DMS153 treated with DMSO at 0.1 percent for 48 hours (cell line): ENCODE measurements at regions not wholly inside any gene's neighbourhood (a gene's known extent, or its start where the extent isn't known, plus 50 kb on each side); places are given as distances from the start of the nearest gene placed in this dataset.
A peak's percentile ranks its signal among the peaks of the same experiment; 100 is the strongest.

Experiments
- DNase-seq: peaks from one replicate; lab custom pipeline; 2025; ENCODE audit not compliant: unreplicated experiment; lab: John Stamatoyannopoulos, UW

DNA sequence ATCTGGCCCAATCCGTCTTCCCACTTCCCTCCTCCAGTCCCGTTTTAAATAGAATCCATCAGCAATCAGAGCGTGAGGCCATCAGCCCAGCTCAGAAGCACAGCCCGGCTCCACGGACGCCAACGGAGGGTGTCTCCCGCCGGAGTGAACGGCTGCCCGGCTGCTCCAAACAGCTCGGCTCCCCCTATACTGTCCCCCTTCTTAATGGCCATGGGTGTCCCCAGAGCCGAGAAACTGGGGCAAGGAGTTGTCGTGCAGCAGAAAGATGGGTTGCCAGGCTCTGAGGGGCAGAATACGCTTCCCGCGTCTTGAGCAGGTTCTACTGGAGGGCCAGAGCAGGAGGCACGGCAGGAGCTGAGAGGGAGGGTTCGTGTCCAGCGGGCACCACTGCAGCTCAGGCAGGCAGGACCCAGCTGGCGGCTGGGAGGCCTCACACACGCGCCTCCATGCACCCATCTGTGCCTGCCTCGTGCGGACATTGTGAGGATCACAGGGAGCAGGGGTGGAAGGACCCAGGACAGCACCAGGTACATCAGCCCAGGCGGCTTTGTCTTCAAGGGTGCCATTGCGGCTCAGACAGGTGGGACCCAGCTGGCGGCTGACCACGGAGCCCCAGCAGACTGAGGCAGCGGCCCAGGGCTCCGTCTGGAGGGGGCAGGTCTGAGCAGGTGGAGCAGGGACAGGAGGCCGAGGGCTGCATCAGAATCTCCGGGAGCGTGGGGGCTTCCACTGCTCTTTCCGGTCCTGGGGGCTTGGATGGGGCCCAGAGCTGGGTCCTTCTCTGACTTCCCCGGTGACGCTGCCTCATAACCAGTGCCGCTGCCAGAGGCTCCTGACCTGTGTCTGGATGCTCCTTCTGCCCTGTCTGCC, 882.7 kb downstream of the BRD1 start:
- DNase-seq: no peak

DNA sequence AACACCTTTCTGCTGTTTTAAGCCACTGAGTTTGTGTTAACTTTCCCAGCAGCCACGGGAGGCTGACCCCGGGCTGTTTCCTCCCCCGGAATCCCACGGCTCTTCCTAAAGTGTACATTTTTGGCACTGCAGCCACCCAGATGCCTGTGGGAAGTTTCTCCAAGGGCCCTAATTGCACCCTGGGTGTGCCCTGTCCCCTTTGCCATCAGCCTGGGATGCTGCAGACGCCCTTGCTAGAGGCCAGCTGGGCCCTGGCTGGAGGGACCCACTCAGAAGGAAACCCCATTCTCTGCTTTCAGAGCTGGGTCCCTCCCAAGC, 883.3 kb downstream of the BRD1 start:
- no peak for DNase-seq

DNA sequence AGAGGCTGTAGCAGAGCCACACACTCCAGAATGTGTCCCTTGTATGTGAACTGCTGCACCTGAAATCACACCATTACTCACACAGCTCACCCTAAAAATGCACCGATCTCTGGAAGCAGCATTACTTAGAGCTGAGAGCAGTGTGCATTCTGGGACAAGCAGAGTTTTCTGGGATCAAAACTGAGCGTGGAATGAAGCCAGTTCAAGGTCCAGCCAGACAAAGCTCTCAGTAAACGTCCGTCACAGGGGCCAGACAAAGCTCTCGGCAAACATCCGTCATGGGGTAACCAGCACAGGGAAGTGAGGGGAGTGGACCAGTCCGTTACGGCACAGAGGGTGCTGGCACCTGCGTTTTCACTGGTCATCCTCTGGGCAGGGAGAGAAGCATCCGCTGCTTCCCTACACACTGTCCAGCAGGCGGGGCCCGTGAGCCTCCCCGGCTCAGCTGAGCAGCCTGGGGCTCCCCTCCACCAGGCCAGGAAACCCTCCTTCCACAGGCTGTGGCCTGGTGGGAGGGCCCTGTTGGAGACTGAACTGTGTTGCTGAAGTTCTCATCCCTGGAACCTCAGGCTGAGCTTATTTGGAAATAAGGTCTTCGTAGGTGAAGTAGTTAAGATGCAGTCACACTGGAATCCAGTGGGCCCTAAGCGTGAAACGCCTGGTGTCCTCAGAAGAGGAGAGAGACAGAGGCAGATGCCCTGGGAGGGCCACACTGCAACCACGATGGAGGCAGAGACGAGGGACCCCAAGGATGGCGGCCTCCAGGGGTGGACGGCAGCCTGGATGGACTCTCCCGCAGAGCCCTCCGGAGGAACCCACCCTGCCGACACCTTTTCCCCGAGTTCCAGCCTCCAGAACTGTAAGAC, 883.9 kb downstream of the BRD1 start:
- DNase-seq: no peak

DNA sequence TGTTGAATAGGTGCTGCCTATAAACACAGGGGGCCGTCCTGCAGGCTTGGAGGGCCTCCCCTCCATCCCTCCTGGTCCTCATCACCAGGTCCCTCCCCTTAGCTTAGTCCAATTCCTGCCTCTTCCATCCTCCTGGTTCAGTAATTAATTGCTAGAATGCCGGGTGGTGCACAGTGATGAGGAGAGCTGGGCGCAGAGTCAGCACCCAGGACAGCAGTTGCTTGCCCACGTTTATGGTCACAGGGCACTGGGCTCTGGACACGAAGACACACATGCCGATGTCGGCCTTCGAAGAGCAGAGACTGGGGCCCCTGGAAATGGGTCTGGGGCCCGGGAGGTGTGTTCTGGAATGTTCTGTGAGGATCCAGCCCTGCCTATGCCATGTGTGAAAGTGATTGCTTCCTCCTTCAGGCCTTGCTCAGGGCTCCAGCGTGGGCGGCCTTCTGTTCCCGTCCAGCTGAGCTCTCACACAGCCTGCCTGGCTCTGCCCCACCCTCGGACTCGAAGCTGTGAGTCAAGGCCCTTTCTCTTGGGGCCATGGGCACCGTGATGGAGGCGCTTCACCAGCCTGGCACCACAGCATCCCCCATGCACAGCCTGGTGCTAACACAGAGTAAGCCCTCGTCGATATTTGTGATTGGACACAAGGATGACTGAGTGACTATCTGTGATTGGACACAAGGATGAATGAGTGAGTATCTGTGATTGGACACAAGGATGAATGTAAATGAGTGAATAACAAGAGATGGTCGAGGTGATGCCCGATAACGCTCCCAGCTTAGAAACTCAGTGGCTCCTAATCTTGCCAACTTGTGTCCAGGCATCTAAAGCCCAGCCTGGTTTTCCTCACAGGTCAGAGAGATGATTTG, 884.7 kb downstream of the BRD1 start:
- DNase-seq: no peak

DNA sequence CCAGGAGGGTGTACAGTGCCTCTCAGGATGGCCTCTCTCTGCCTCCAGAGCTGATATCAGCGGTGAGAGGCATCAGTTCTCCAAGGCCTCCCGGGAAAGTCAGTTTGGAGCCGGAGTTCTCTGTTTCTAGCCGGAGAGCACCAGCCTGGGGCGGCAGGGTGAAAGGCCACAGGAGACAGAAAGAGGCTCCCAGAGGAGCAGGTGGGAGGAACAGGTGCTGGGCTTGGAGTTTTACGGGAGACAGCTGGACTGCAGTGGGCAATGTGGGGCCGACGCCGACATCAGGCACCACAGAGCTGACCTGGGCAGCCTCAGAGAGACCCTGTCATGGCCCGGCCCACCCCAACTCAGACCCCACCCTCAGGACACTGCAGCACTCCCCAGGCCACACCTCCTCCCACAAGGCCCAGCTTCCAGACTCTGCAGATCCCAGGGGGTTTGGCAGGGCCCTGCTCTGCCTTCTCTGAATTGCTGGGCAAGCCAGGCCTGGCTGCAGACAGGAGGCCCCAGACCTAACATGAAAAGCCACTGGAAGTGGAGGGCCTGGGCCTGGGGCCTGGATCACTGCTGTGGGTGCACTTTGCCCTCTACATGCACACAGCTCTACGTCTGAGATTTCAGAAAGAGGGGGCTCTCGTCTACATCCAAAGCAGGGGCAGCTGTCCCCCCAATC, 885.6 kb downstream of the BRD1 start:
- no peak for DNase-seq

DNA sequence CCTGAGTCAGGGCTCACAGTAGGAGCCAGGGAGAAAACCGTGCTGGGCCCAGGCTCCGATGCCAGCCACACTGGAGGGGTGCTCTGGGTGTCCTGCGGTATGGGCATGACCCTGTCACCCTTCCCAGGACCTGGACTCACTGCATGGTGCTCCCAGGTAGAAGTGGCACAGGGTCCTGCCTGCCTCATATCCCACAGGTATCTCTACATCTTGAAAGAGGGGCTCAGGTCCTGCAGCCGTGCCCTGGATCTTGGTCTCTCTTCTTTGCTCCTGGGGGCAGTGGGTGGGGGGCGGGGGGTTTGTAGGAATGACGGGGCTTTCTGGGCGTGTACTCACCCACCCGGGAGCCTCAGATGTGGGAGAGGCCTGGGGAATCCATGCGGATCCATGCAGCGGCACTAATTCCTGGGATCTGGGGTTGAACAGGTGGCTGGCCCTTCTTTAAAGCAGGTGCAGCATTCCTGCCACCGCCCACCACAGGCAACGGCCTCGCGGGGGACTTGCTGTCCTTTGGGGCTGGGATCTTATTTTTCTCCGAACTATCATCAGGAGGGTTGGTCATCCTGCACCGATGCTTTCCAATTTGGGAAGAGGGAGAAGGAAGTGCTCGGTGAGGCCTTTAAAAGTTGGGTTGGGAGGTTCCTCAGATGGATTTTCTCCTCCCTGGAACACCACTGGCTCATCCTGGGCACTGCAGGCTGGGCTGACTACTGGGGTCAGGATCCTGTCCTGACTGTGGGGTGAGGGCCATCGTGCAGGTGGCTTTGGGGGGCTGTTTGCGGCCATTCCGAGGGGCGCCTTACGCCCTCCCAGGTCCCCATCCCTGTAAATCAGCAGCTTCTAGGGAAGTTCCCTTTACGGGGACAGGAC, 886.4 kb downstream of the BRD1 start:
- DNase-seq: no peak

DNA sequence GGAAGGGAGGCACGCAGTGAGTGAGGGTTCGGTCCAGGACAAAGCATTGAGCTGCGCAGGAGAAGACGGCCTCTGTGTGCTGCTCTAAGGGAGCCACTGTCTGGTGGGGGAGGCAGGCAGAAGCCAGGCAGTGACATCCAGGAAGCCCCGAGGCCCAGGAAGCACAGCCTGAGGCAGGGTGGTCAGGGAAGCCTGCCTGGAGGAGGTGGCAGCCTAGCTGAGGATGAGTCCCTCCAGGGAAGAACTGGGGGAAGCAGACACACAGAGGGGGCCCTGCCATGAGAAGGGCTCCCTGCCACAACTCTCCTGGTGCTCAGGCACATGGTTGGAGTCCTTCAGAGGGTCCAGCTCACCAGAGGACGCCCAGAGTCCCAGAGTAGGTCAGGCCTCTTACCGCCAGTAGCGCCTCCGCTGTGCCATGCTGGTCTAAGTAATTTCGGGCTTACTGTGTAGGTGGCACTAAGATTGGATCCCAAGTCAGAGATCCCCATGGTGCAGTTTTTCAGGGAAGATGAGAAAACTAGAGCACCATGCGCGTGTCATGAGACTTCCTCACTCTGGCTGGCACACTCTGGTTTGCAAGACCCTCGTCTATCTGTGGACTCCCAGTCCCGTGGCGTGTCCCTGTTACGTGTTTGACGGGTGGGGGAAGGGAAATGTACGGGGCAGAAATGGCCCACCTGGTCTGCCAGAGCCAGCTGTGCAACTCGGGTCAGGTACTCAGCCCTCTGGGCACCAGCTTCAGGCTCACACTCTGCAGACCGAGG, 887.2 kb downstream of the BRD1 start:
- DNase-seq: no peak

DNA sequence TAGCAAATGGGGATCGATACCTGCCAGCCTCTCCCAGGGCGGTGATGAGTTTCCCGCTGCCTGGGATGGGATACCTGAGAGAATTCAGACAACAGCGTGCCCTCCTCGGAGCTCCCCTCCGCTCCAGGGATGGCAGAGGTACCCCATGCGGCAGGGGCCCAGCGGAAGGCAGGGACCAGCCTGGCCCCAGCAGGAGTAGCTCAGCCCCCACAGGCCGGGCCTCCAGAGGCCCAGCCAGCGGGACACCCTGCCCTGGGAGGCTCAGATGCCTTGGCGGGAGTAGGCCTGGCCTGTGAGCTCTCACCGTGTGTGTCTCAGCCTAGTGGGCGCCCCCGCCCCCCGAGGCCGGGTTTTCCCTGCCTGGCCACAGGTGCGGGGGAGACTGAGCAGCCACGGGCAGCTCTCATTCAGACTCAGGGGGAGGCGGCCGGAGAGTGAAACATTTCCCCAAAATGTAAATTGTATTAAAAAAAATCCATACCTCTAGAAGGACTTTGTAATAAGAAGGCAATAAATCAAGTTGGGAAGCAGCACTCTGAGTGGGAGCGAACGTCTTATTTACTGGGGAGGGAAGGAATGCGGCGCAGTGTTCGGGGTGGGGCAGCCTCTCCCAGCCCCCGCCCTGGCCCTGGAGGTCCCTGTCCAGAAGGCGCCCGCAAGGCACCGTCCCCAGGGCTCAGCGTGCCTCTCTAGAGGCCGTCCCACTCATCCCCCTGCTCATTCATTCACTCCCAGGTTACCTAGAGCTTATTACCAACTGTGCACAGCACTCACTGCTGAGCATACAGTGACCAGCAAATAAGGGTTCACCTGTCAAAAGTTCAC, 888.0 kb downstream of the BRD1 start:
- DNase-seq: no peak

DNA sequence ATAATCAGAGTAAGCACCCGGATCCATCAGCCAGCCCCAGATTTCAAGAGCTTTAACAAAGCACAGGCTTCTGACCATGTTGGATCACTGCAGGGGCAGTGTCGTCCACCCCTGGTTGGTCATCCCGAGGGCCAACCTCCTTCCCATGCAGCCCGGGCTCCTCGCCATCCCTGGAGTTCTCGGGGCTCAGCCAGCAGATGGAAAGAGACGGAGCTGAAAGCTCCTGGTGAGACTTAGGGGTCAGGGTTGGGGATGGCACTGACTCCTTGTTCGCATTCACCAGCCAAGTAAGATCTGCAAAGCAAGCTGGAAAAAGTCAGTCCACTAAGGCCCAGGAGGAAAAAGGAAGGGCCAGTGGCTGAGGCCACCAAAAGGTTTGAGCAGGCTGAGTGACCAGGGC, 888.9 kb downstream of the BRD1 start:
- DNase-seq: no peak

DNA sequence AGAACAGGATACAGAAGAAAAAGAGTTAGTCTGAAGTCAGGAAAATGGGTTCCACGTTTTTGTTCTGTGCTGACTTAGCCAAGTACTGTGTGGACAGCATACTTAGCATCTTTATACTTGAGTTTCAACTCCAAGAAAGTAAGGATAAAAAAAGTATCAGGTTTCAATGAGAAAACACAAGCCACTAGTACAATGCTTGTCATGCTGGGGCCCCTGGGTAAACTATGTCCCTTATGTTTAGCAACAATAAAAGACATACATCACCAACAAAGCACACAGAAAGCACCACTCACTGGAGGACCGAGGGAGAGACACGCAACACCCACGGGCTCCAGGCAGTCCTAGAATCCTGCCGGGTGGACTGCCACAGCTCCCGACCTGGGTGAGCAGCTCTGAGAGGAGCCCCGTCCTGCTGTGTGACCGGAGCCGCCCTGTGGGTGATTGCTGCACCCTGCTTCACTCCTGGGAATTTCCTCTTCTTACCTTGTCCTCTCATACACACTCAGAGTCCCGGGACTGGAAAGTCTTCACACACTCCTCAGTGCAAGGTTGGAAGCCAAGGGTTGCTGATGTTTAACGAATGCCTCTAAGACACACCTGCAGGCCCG, 890.5 kb downstream of the BRD1 start:
- no peak for DNase-seq

DNA sequence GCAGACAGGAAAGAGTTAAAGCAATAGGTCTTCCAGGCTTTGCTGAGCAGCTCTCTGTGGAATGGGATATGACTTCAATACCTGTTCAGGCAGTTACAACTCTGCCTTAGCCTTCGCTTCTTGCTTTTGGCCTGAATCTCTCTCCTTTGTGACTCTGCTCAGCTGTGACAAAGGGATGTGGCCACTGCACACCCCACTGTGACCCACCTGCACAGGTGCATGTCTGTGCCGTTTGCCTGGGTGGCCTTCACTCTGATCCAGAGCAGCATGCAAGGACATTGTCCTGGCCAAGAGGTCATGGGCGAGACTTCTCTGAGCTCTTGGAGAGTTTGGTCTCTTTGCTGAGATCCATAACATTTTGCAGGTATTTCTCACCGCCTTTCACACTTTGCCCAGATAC, 891.3 kb downstream of the BRD1 start:
- no peak for DNase-seq

DNA sequence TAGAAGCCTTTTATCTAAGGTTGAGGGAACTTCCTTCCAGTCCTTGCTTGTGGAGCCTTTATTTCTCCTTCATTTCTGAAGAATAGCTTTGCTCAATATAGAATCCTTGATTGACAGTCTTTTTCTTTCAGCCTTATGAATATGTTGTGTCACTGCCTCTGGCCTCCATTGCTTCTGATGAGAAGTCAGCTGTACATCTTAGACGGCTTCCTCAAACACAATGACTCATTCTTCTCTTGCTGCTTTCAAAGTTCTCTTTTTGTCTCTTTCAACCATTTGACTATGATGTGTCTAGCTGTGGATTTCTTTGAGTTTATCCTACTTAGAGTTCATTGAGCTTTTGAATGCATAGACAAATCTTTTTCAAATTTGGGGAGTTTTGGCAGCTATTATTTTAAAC, 893.2 kb downstream of the BRD1 start:
- DNase-seq: no peak

DNA sequence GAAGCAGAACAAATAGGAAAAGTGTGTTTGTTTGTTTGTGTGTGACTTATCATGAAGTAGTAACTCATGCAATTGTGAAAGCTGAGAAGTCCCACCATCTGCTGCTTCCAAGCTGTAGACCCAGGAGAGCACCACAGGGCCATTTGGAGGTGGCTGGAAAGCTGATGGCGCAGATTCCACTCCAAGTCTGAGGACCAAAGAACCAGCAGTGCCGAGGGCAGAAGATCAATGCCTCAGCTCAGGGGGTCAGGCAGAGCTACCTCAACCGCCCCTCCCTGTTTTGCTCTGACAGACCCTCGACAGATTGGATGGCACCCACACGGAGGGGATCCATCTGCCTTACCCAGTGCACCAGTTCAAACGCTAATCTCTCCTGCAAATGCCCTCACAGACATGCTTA, 896.2 kb downstream of the BRD1 start:
- DNase-seq: no peak

DNA sequence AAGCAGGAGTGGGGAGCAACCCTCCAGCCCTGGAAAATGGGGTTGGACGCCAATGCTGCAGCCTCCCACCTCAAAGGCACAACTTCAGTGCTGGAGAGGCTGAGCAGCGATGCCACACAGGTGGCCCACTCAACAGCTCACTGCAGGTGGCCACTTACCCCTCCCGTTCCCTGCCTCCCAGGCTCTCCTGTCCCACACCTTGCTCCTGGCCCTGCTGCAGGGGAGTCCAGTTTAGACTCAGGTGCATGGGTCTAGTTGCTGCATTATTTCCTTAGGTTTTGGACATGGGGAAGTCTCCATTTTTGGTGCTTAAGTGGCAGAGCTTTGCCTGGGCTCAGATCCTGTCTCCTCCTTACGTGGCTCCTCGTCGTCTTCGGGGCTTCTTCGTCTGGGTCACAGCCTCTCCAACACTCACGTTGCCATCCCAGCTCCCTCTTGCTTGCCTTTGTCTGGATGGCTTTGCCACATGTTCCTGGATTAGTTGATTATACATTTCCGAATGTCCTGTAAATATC, 898.3 kb downstream of the BRD1 start:
- DNase-seq: no peak

DNA sequence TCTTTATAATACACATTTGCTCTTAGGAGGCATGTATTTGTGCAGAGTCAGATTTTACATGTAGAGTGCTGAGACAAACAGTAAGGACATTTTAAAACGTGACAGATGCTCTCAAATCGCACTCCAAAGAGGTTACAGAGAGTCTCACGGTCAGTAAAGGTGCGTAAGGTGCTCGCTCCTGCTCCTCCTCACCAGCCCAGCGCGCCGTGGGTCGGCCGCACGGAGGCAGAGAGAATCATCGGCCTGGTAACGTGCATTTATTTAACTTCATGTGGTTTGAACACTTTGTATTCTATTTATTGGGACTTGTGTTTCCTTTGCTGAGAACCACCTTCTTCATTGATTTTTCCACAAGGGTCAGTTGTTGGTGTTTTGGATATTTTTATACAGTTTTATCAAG, 900.1 kb downstream of the BRD1 start:
- DNase-seq: no peak

DNA sequence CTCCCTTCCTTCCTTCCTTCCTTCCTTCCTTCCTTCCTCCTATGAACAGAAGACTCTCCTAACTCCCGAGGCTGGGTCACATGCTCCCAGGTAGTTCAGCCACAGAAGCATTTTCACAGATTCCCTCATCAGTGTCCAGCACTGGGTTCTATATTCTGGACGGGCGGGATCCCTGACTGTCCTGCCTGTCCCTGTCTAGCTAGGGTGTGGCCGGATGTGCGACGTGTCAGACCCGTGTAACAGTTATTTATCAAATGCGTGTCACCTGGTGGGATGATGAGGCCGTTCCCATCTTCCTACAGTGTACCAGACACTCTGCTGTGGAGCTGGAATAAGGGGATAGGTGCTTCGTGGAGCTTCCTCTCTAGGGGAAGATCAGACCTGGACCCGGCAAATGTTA, 901.0 kb downstream of the BRD1 start:
- peak; percentile 33 for DNase-seq

DNA sequence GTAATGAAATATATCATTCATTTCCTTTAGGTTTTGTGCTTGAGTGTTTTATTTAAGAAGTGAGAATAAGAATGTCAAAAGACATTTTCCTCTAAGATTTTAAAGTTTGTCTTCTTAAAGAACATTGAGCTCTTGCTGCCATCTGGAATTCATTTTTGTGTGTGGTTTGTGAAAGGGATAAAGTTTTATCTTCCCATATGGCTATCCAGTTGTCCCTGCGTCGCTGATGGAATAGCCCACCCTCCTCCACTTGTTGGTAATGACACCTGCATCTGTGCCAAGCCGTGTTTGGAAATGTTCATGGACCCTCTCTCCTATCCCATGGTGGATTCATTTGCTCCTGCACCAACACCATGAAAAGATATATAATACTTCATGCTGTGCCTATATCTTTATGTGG, 901.5 kb downstream of the BRD1 start:
- DNase-seq: no peak

DNA sequence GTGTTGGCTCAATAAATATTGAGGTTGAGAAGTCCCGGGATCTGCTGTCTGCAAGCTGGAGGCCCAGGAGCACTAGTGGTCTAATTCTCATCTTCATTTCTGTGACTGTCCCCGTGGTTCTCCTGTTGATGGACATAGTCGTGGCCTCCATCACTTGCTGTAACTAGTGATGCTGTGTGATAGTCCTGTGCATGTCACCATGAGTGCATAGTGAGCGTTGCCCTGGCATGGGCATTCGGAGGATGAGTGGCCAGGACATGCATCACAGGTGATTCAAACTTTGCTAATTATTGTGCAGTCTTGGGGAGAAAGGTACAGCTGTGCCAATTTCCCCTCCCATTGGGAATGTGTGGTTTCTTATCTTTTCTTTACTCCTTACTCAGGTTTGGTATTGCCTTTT, 902.2 kb downstream of the BRD1 start:
- DNase-seq: no peak
